A549 (cell line): ENCODE measurements at regions not wholly inside any gene's neighbourhood (a gene's known extent, or its start where the extent isn't known, plus 50 kb on each side); places are given as distances from the start of the nearest gene placed in this dataset.

Source experiments
- ATAC-seq, 2 experiments: fragments of 200-7000 bp in 1 of 2; fragments of >200 bp in 1 of 2; cut with Nextera tagmentation in 1 of 2; cut with Tn5 transposase in 1 of 2; 3 replicates each; pipeline versions ENCODE4 v1.8.0 to v1.9.1; 2018 to 2020; ENCODE audit warnings: mild to moderate bottlenecking in 1 of 2, moderate library complexity in 1 of 2
- CTCF ChIA-PET: fragments of 300-600 bp; sonication (Branson Sonifier 250); formaldehyde crosslinking; extraction: SDS; loops from one replicate; lab custom pipeline; 2021; ENCODE audit warnings: antibody characterized with exemption, inconsistent platforms; lab: Yijun Ruan, JAX
- POLR2A ChIA-PET: fragments of 350-600 bp; formaldehyde crosslinking; extraction: SDS; loops from one replicate; lab custom pipeline; 2021; ENCODE audit warnings: antibody characterized with exemption, inconsistent platforms; lab: Yijun Ruan, JAX
- DNase-seq, 2 experiments: peaks; one replicate each; pipeline versions ENCODE4 v3.0.0 to v3.0.0-alpha.2; 2011 to 2016; ENCODE audit warnings: low read depth in 1 of 2, low spot score in 1 of 2
- FAIRE-seq: peaks from 2 replicates; lab custom pipeline; 2011; peaks lifted over from hg19 to GRCh38; lab: Jason Lieb, UNC
- H3K27ac ChIP-seq, 2 experiments: fragments of >200 bp; sonication (Bioruptor Twin); formaldehyde crosslinking; 3 replicates each; pipeline ENCODE4 v1.5.1; 2016 to 2017
- H3K4me1 ChIP-seq: fragments of >200 bp; sonication (Bioruptor Twin); formaldehyde crosslinking; 3 replicates; pipeline ENCODE4 v1.6.1; 2016
- H3K4me2 ChIP-seq: fragments of >200 bp; sonication (Bioruptor Twin); formaldehyde crosslinking; 3 replicates; pipeline ENCODE4 v1.6.1; 2016
- H3K4me3 ChIP-seq: fragments of >200 bp; sonication (Bioruptor Twin); formaldehyde crosslinking; 3 replicates; pipeline ENCODE4 v1.5.1; 2016
- H3K9me3 ChIP-seq: fragments of >200 bp; sonication (Bioruptor Twin); formaldehyde crosslinking; 3 replicates; pipeline ENCODE4 v1.6.1; 2016
- BHLHE40 ChIP-seq: IDR thresholded peaks from 2 replicates; pipeline ENCODE4 v1.6.1; 2012; ENCODE audit warnings: low read depth, low read length, inconsistent platforms
- CBX8 ChIP-seq: fragments of 200-600 bp; sonication (generic); IDR thresholded peaks from 2 replicates; pipeline ENCODE4 v1.6.1; 2016
- EHMT2 ChIP-seq: fragments of 200-600 bp; sonication (generic); IDR thresholded peaks from 2 replicates; pipeline ENCODE4 v1.6.1; 2016; ENCODE audit warnings: antibody characterized with exemption, low read depth, mild to moderate bottlenecking, moderate library complexity
- ELK1 ChIP-seq: fragments of 150-350 bp; IDR thresholded peaks from 2 replicates; pipeline ENCODE4 v1.6.1; 2014; ENCODE audit warnings: low read depth, mild to moderate bottlenecking, low read length
- ESRRA ChIP-seq: fragments of 150-350 bp; IDR thresholded peaks from 2 replicates; pipeline ENCODE4 v1.6.1; 2014; ENCODE audit warnings: mild to moderate bottlenecking, low read length, borderline replicate concordance
- FOSL2 ChIP-seq, 2 experiments: fragments of 450-650 bp in 1 of 2; fragments of >200 bp in 1 of 2; sonication (Bioruptor Twin) in 1 of 2; formaldehyde crosslinking; IDR thresholded peaks; 2 replicates each; pipeline versions ENCODE4 v1.5.0 to v1.6.1; 2016 to 2020; ENCODE audit warnings: mild to moderate bottlenecking in 1 of 2, moderate library complexity in 1 of 2
- HES2 ChIP-seq: fragments of >200 bp; sonication (Bioruptor Twin); formaldehyde crosslinking; IDR thresholded peaks from 2 replicates; pipeline ENCODE4 v1.6.1; 2016
- HOXA7 ChIP-seq: fragments of 250-450 bp; sonication (Bioruptor Pico); IDR thresholded peaks from 2 replicates; pipeline ENCODE4 v1.5.0; 2020; ENCODE audit warnings: mild to moderate bottlenecking, moderate library complexity
- HOXB13 ChIP-seq: fragments of 250-450 bp; sonication (Bioruptor Pico); IDR thresholded peaks from 2 replicates; pipeline ENCODE4 v1.5.0; 2020; ENCODE audit warnings: low read depth, mild to moderate bottlenecking, moderate library complexity
- JUN ChIP-seq, 2 experiments: fragments of >200 bp; sonication (Bioruptor Twin); formaldehyde crosslinking; IDR thresholded peaks; 2 replicates in 1 of 2; 3 replicates in 1 of 2; pipeline ENCODE4 v1.6.1; 2016 to 2017
- KDM1A ChIP-seq: fragments of 200-600 bp; sonication (generic); IDR thresholded peaks from 2 replicates; pipeline ENCODE4 v1.6.1; 2016; ENCODE audit warnings: low read depth, mild to moderate bottlenecking
- MAZ ChIP-seq: fragments of 150-350 bp; IDR thresholded peaks from 2 replicates; pipeline ENCODE4 v1.6.1; 2014; ENCODE audit warnings: antibody characterized with exemption, low read depth, low read length, borderline replicate concordance
- PBX3 ChIP-seq: IDR thresholded peaks from 2 replicates; pipeline ENCODE4 v1.6.1; 2012
- RAD21 ChIP-seq, 2 experiments: fragments of >200 bp in 1 of 2; sonication (Bioruptor Twin) in 1 of 2; formaldehyde crosslinking in 1 of 2; IDR thresholded peaks in 1 of 2; conservative IDR thresholded peaks in 1 of 2; 2 replicates in 1 of 2; 3 replicates in 1 of 2; pipeline ENCODE4 v1.6.1; 2012 to 2018; ENCODE audit warnings: inconsistent platforms in 1 of 2
- RARB ChIP-seq: fragments of 250-450 bp; sonication (Bioruptor Pico); IDR thresholded peaks from 2 replicates; pipeline ENCODE4 v1.8.0; 2021; ENCODE audit warnings: mild to moderate bottlenecking, moderate library complexity
- REST ChIP-seq: fragments of 200-600 bp; sonication (generic); IDR thresholded peaks from 2 replicates; pipeline ENCODE4 v1.6.1; 2016; ENCODE audit warnings: antibody characterized with exemption, mild to moderate bottlenecking, moderate library complexity
- RFX5 ChIP-seq: fragments of 450-650 bp; IDR thresholded peaks from 2 replicates; pipeline ENCODE4 v1.7.1; 2014; ENCODE audit warnings: antibody characterized with exemption, mild to moderate bottlenecking, moderate library complexity
- ZFP36 ChIP-seq: fragments of 450-650 bp; IDR thresholded peaks from 2 replicates; pipeline ENCODE4 v1.6.1; 2014; ENCODE audit warnings: borderline replicate concordance; ENCODE audit not compliant: partially characterized antibody
- ZNF302 ChIP-seq: fragments of 250-450 bp; sonication (Bioruptor Pico); IDR thresholded peaks from 2 replicates; pipeline ENCODE4 v1.9.0; 2021; ENCODE audit warnings: inconsistent platforms, mild to moderate bottlenecking, moderate library complexity
- ZSCAN20 ChIP-seq: fragments of 250-450 bp; sonication (Bioruptor Pico); IDR thresholded peaks from 2 replicates; pipeline ENCODE4 v1.8.0; 2022; ENCODE audit warnings: mild to moderate bottlenecking, moderate library complexity
- WGBS: methylation state at CpG from one replicate; pipeline ENCODE4 v1.1.6; 2017; ENCODE audit errors: missing lambda C conversion rate; 5-methylcytosine and 5-hydroxymethylcytosine counted together
- TF ChIP-seq, protein P1 (sequence below): IDR thresholded peaks from 2 replicates; pipeline ENCODE4 v1.6.1; 2012

GRCh38 chr1:222441066-222441465 lies 106.8 kb downstream of the HHIPL2 start:
- DNase-seq (no peak), ATAC-seq (no peak), FAIRE-seq (no peak)
- H3K9me3 ChIP-seq = no peaks in the 10 kb centered on the region
- TF ChIP-seq MAZ (no peak), ELK1 (no peak), PBX3 (no peak), JUN (IDR thresholded peaks at IDR 0.05) (no peak), HES2 (no peak), ESRRA (no peak), ZSCAN20 (CRISPR knock-in tag) (no peak)
- TF ChIP-seq, protein P1, sequence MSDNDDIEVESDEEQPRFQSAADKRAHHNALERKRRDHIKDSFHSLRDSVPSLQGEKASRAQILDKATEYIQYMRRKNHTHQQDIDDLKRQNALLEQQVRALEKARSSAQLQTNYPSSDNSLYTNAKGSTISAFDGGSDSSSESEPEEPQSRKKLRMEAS = no peak
- ChIA-PET CTCF (interaction anchor here (0.7 to 7.9 kb wide), 2 partner anchors 14 to 970 kb away, joined by 3 to 62 read pairs; no protein-coding TSS in a partner anchor), POLR2A (no interaction called here)
- H3K4me1 ChIP-seq = no peaks in the 10 kb centered on the region
- no peak overlapping the region for H3K4me3 ChIP-seq
- no peak overlapping the region for H3K27ac ChIP-seq
- H3K4me2 ChIP-seq = no peak overlapping the region
- WGBS = 68% methylated on average over 5 of the region's 5 CpGs

- ChIA-PET CTCF (no interaction called here), POLR2A (no interaction called here)
- FAIRE-seq (no peak), ATAC-seq (no peak), DNase-seq (no peak)
- WGBS = 11% methylated on average over 1 of the region's 1 CpG
- Histone ChIP-seq H3K27ac (no peak overlapping the region), H3K4me2 (no peak overlapping the region), H3K4me3 (no peak overlapping the region), H3K9me3 (peaks cover 3% of the 10 kb centered on the region; the same call in 2 of the 3 replicates), H3K4me1 (no peaks in the 10 kb centered on the region)
- TF ChIP-seq REST (no peak), ZNF302 (CRISPR knock-in tag) (no peak), RFX5 (no peak), FOSL2 (IDR thresholded peaks at IDR 0.05) (no peak), FOSL2 (CRISPR knock-in tag; IDR thresholded peaks at IDR 0.05) (no peak), EHMT2 (no peak), KDM1A (no peak), HOXB13 (CRISPR knock-in tag) (no peak), CBX8 (no peak), HOXA7 (CRISPR knock-in tag) (no peak), BHLHE40 (no peak), RAD21 (conservative IDR thresholded peaks at IDR 0.05 in 1 of 2, IDR thresholded peaks at IDR 0.05 in 1 of 2) (no peak), ELK1 (no peak), RARB (CRISPR knock-in tag) (no peak), ZFP36 (no peak)
Observed at GRCh38 chr1:222424826-222425225, 123.1 kb downstream of the HHIPL2 start.
